ENCODE measurements at regions not wholly inside any gene's neighbourhood (a gene's known extent, or its start where the extent isn't known, plus 50 kb on each side); places are given as distances from the start of the nearest gene placed in this dataset.

- H3K4me1 ChIP-seq = no peaks in the 10 kb centered on the region
Measured at GRCh38 chr11:44380820-44381219, 70.9 kb upstream of the ALX4 start.

GRCh38 chr11:44381261-44381660 lies 71.3 kb upstream of the ALX4 start:
- no peak for TF ChIP-seq CTCF (IDR thresholded peaks at IDR 0.05; ENCODE audit: borderline replicate concordance)
- Histone ChIP-seq H3K27me3 (ENCODE audit: low read depth) (peaks cover 25% of the 10 kb centered on the region), H3K27ac (replicated peaks) (no peak overlapping the region), H3K4me3 (no peak overlapping the region), H3K4me1 (no peaks in the 10 kb centered on the region), H3K9me3 (replicated peaks) (peaks cover 10% of the 10 kb centered on the region), H3K36me3 (no peaks in the 10 kb centered on the region)
- no peak for DNase-seq
- intact Hi-C loops (cut with micrococcal nuclease) = no loop called here

More at GRCh38 chr11:44380820-44381219, 70.9 kb upstream of the ALX4 start:
- Histone ChIP-seq H3K27ac (replicated peaks) (no peak overlapping the region), H3K4me3 (no peak overlapping the region), H3K9me3 (replicated peaks) (peaks cover 10% of the 10 kb centered on the region), H3K36me3 (no peaks in the 10 kb centered on the region), H3K27me3 (ENCODE audit: low read depth) (peaks cover 25% of the 10 kb centered on the region)
- DNase-seq = no peak
- TF ChIP-seq CTCF (IDR thresholded peaks at IDR 0.05; ENCODE audit: borderline replicate concordance) = no peak
- intact Hi-C loops (cut with micrococcal nuclease) = no loop called here

- no peaks in the 10 kb centered on the region for H3K36me3 ChIP-seq
- intact Hi-C loops (cut with micrococcal nuclease) = no loop called here
- no peak for TF ChIP-seq CTCF (IDR thresholded peaks at IDR 0.05; ENCODE audit: borderline replicate concordance)
- no peak overlapping the region for H3K4me3 ChIP-seq
- H3K9me3 ChIP-seq (replicated peaks) = peaks cover 10% of the 10 kb centered on the region
- no peak for DNase-seq
- no peaks in the 10 kb centered on the region for H3K4me1 ChIP-seq
- peaks cover 25% of the 10 kb centered on the region for H3K27me3 ChIP-seq (ENCODE audit: low read depth)
- no peak overlapping the region for H3K27ac ChIP-seq (replicated peaks)
Measured at GRCh38 chr11:44382118-44382517, 72.2 kb upstream of the ALX4 start.

- no peaks in the 10 kb centered on the region for H3K4me1 ChIP-seq
- DNase-seq = no peak
- TF ChIP-seq CTCF (IDR thresholded peaks at IDR 0.05; ENCODE audit: borderline replicate concordance) = no peak
- no peaks in the 10 kb centered on the region for H3K36me3 ChIP-seq
- intact Hi-C loops (cut with micrococcal nuclease) = no loop called here
- peaks cover 3% of the 10 kb centered on the region for H3K9me3 ChIP-seq (replicated peaks)
- H3K27me3 ChIP-seq (ENCODE audit: low read depth) = peaks cover 25% of the 10 kb centered on the region
- no peak overlapping the region for H3K4me3 ChIP-seq
- no peak overlapping the region for H3K27ac ChIP-seq (replicated peaks)
Measured at GRCh38 chr11:44382656-44383240, 72.8 kb upstream of the ALX4 start.

GRCh38 chr11:44383246-44383645 lies 73.3 kb upstream of the ALX4 start:
- H3K27me3 ChIP-seq (ENCODE audit: low read depth) = peaks cover 25% of the 10 kb centered on the region

More at GRCh38 chr11:44383246-44383645, 73.3 kb upstream of the ALX4 start:
- no peak overlapping the region for H3K27ac ChIP-seq (replicated peaks)
- DNase-seq = no peak
- TF ChIP-seq CTCF (IDR thresholded peaks at IDR 0.05; ENCODE audit: borderline replicate concordance) = no peak
- no peaks in the 10 kb centered on the region for H3K9me3 ChIP-seq (replicated peaks)
- no peak overlapping the region for H3K4me3 ChIP-seq
- intact Hi-C loops (cut with micrococcal nuclease) = no loop called here
- no peaks in the 10 kb centered on the region for H3K4me1 ChIP-seq
- no peaks in the 10 kb centered on the region for H3K36me3 ChIP-seq

All from left ventricle myocardium inferior (tissue), 1 donor.